Left hindlimb (tissue), 1 donor: ENCODE measurements at regions not wholly inside any gene's neighbourhood (a gene's known extent, or its start where the extent isn't known, plus 50 kb on each side); places are given as distances from the start of the nearest gene placed in this dataset.

Source experiments
- DNase-seq: peaks from one replicate; pipeline ENCODE4 v3.0.0-alpha.2; 2018

- no peak for DNase-seq
Measured at GRCh38 chr10:90504172-90504571, 353.7 kb downstream of the HTR7 start.

- no peak for DNase-seq
Measured at GRCh38 chr10:90526721-90527120, 331.1 kb downstream of the HTR7 start.

- DNase-seq = no peak
Measured at GRCh38 chr10:90530521-90530920, 327.3 kb downstream of the HTR7 start.

- no peak for DNase-seq
Measured at GRCh38 chr10:90557385-90557784, 300.5 kb downstream of the HTR7 start.

GRCh38 chr10:90560331-90560730 lies 297.5 kb downstream of the HTR7 start:
- DNase-seq = no peak

GRCh38 chr10:90561666-90562065 lies 296.2 kb downstream of the HTR7 start:
- no peak for DNase-seq

- no peak for DNase-seq
Measured at GRCh38 chr10:90571481-90572258, 286.2 kb downstream of the HTR7 start.

- no peak for DNase-seq
Measured at GRCh38 chr10:90575125-90575524, 282.7 kb downstream of the HTR7 start.

GRCh38 chr10:90577569-90577968 lies 280.3 kb downstream of the HTR7 start:
- no peak for DNase-seq

GRCh38 chr10:90579602-90580242 lies 278.1 kb downstream of the HTR7 start:
- no peak for DNase-seq

- no peak for DNase-seq
Measured at GRCh38 chr10:90583416-90583815, 274.4 kb downstream of the HTR7 start.

- DNase-seq = no peak
Measured at GRCh38 chr10:90587081-90587491, 270.8 kb downstream of the HTR7 start.

GRCh38 chr10:90587561-90587960 lies 270.3 kb downstream of the HTR7 start:
- no peak for DNase-seq

- no peak for DNase-seq
Measured at GRCh38 chr10:90588222-90588621, 269.6 kb downstream of the HTR7 start.

- no peak for DNase-seq
Measured at GRCh38 chr10:90589825-90590224, 268.0 kb downstream of the HTR7 start.

GRCh38 chr10:90591629-90592028 lies 266.2 kb downstream of the HTR7 start:
- DNase-seq = no peak

GRCh38 chr10:90592638-90593302 lies 265.1 kb downstream of the HTR7 start:
- DNase-seq = peak; percentile 53

- DNase-seq = no peak
Measured at GRCh38 chr10:90598513-90598912, 259.3 kb downstream of the HTR7 start.

GRCh38 chr10:90602862-90603610 lies 254.8 kb downstream of the HTR7 start:
- DNase-seq = no peak

- DNase-seq = no peak
Measured at GRCh38 chr10:90604636-90605035, 253.2 kb downstream of the HTR7 start.

GRCh38 chr10:90605506-90605905 lies 252.3 kb downstream of the HTR7 start:
- no peak for DNase-seq

GRCh38 chr10:90612276-90612675 lies 245.6 kb downstream of the HTR7 start:
- DNase-seq = no peak

GRCh38 chr10:90614631-90615030 lies 243.2 kb downstream of the HTR7 start:
- no peak for DNase-seq
